HG02588 (cell line): ENCODE measurements at regions not wholly inside any gene's neighbourhood (a gene's known extent, or its start where the extent isn't known, plus 50 kb on each side); places are given as distances from the start of the nearest gene placed in this dataset.

Experiments used
- ATAC-seq: cut with Tn5 transposase; IDR thresholded peaks from one replicate; pipeline ENCODE4 v1.9.1; 2021; ENCODE audit warnings: mild to moderate bottlenecking, moderate library complexity; ENCODE audit not compliant: unreplicated experiment

DNA sequence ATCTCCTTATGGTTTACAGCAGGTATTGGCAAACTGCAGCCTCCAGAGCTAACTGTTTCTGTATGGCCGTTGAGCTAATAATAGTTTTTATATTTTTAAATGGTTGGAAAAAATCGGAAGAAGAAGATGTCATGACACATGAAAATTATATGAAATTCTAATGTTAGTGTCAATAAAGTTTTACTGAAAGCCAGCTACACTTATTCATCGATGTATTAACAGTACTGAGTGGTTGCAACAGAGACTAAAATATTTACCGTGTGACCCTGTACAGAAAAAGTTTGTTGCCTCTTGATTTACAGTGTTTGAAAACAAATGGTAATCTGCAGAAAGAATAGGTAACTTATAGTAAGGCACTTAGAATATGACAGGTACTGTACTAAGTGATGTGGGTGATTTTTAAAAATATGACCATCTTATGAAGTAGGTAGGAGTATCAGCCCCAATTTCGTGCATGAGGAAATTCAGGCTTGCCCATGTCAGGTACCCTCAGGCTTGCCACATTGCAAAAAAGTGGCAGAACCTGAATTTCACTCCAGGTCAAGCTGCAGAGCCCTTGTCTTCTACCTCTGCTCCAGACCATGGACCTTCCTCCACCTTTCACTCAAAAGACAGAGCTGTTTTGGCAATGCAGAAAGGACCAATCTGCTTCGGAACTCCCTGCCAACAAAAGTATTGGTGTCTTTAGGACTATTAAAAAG lies 311.9 kb upstream of the RUNX1 start:
- ATAC-seq = no peak

DNA sequence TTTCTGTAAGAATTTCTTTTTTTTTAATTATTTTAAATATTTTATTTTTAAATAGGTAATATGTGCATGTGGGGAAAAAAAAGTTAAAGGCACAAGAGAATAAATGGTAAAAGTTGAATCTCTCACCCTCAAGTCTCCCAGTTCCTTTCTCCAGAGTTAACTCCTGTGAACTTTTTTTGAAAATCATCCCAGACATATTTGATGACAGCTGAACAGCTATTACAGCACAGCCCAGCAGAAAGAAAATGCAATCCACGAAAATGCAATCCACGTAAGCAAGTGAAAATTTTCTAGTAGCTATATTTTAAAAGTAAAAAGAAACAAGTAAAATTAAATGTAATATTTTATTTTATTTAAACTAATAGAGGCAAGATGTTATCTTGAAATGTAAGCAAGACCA lies 310.0 kb upstream of the RUNX1 start:
- no peak for ATAC-seq

DNA sequence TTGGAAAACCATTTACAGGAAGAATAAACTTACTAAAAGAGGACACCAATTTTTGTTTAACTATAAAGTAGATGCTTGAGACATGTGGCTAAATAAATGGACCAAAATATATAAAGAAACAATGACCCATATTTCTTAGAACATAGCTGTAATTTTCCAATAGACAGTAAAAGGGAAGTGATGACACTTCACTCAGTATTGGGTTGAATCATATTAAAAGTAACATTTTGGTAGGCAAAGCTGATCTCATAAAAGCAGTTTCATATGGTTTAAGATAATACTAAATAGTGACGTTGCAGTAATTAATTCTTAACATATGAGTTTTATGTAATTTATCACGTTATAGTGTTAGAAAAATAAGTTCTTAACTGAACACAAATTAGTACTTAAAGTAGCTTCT lies 308.9 kb upstream of the RUNX1 start:
- ATAC-seq = no peak

DNA sequence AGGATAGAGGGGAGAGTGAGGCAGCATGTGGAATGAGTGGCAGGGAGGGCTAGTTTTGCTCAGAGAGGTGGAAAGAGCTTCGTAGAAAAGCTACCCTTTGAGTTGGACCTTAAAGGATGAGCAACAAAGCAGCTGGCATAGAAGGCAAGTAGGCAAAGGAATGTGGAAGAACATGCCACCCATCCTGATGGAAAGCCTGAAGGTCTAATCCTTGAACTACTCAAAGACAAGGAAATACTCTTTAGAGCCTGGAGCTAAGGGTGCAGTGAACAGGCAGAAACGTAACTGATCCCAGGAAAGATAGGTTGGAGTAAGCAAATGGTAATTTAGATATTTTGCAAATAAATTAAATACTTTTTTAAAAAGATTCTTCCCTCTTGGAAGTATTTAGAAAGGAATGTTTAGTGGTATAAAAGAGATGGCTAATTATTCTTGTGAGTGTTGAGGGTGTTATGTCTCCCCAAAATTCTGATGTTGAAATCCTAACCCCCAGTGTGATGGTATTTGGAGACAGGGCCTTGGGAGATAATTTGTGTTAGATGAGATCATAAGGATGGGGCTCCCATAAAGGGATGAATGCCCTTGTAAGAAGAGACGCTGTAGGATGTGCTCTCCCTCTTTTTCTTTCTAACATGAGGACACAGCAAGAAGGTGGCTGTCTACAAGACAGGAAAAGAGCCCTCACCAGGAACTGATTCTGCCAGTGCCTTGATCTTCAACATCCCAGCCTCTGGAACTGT lies 308.1 kb upstream of the RUNX1 start:
- ATAC-seq = no peak

DNA sequence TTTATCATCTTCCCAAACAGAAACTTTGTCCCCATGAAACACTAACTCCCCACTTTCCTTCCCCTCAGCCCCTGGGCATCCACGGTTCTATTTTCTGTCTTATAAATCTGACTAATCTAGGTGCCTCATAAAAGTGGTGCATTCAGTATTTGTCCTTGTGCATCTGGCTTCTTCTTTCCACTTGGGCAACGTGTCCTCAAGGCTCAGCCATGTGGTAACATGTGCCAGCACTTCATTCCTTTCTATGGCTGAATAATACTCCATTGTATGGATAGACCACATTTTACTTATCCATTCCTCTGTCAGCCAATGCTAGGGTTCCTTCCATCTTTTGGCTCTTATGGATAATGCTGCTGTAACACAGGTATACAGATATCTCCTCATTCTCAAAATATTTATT lies 305.0 kb upstream of the RUNX1 start:
- no peak for ATAC-seq

DNA sequence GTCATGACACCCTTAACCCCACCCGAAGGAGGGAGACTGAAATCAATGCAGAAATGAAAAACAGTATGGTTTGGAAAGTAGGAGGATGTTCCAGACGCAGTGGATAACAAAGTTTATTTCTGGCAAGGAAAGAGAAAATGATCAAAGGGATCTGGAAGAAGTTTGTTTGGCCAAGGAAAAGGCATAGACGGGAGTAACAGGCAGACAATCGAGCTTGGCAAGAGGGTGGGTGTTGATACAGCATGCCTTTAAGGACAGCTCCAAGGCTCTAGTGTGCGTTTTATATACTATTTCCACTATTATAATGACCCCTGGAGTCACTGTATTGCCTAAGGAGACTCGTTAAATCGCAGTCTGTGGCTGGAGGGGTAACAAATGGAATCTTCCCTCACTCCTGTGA lies 303.7 kb upstream of the RUNX1 start:
- ATAC-seq = no peak

- no peak for ATAC-seq
These were observed 303.1 kb upstream of the RUNX1 start for GRCh38 chr21:35352066-35352770.

DNA sequence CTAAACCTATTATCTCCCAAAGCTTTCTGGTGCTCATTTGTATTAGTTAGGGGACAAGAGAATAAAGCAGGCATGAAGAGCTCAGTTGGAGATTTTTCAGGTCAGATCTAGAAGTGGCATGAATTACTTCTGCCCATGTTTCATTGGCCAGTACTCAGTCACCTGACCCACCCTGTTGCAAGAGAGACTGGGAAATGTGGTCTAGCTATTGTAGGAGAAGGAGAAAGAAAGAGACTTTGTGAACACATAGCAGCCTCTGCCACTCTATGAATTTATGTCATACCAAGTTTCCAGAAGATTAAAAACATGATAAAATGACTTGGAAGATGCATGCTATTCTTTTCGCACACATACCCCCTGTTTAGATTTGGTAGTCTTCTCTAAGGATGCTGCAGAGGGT lies 302.3 kb upstream of the RUNX1 start:
- ATAC-seq = no peak

GRCh38 chr21:35350965-35351364 lies 301.9 kb upstream of the RUNX1 start:
- no peak for ATAC-seq

- ATAC-seq = no peak
These were observed 300.4 kb upstream of the RUNX1 start for GRCh38 chr21:35349376-35350080.

- no peak for ATAC-seq
These were observed 299.6 kb upstream of the RUNX1 start for GRCh38 chr21:35348686-35349085.

GRCh38 chr21:35346697-35347096 lies 297.6 kb upstream of the RUNX1 start:
- no peak for ATAC-seq

DNA sequence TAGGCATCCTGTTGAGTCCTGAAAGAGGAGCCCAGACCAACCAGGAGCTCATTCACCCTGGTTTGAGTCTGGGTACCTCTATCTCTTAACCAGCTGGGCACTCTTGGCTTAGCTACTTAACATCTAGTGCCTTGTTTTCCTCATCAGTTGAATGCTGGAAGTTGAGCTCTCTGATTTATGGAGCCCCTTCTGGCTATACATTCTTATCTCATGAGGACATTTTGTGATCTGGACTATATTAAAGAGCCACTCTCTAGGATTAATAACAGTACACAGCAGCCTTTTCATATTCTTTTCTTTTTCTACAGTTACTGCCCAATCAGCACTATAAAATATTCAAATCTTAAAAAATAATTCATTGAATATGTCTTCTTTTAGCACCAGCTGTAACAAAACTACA lies 296.9 kb upstream of the RUNX1 start:
- no peak for ATAC-seq

DNA sequence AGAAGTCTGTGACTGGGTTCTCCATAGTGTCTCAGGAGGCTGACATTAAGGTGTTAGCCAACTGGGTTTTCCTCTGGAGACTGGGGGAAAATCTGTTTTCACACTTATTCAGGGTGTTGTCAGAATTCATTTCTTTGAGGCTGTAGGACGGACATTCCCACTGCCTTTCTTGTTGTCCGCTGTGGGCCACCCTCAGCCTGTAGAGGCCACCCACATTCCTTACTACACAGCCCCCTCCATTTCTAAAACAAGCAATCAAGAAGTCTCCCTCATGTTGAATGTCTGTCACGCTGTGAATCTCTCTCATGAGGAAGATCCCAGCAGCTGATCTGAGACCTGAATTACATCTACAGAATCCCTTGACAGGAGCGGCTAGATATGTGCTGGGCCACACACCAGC lies 295.5 kb upstream of the RUNX1 start:
- no peak for ATAC-seq

GRCh38 chr21:35343046-35343819 lies 294.1 kb upstream of the RUNX1 start:
- ATAC-seq = no peak

DNA sequence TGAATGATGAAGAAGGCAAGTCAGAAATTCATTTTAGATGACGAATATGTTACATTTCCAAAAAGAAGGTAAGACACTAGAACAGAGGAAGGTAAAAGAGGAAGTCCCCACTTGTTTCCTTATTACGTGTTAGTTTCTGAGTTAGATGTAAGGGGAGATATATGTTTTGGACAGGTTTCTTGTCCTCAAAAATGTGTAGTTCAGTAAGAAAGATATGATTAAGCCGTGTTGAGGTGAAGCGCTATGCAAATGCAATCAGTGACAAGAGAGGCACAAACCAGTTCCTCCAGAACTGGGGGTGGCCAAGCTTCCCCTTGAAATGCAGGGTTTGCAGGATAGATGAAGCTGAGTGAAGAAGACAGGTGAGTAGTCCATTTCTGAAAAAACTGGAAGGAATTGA lies 293.3 kb upstream of the RUNX1 start:
- no peak for ATAC-seq

- no peak for ATAC-seq
These were observed 291.2 kb upstream of the RUNX1 start for GRCh38 chr21:35340273-35340672.

DNA sequence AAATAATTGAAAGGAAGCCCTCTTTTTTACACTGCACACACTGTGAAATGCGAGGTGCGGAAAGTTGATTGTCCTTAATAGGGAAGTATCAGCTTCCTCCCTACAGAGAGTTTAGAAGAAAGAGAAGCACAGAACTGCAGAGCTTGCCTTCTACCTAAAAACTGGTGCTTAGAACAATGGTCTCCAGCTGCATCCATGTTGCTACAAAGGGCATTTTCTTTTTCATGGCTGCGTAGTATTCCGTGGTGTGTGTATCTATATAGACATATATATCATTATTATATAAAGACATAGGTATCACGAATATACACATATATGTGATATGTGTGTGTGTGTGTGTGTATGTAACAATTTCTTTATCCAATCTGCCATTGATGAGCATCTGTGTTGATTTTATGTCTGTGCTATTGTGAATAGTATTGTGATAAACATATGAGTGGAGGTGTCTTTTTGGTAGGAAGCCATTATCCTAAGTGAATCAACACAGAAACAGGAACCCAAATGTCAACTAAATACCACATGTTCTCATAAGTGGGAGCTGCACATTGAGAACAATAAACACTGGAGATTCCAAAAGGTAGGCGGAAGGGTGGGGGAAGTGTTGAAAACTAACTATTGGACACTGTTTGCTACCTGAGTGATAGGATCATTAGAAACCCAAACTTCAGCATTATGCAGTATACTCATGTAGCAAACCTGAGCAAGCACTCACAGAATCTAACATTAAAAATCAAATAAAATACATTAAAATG lies 290.0 kb upstream of the RUNX1 start:
- ATAC-seq = no peak

DNA sequence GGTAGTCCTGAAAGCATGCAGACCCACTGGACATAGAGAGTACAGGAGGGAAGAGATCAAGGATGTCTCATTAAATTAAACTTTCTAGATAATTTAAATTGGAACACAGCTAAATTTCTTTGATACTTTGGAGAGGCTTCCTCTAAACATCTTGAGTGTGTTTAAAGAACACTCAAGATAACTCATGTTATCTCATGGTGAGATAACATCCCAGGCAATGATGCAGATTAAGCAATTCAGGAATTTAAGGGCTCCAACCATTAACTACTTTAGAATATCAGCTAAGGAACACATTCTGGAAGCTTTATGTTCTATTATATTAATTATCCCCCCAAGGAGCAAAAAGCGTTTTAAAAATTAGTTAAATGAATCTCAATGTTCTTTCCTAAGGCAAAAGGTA lies 289.2 kb upstream of the RUNX1 start:
- ATAC-seq = no peak

- no peak for ATAC-seq
These were observed 288.5 kb upstream of the RUNX1 start for GRCh38 chr21:35337573-35337972.
